Endothelial cell of umbilical vein (primary cell): ENCODE measurements at regions not wholly inside any gene's neighbourhood (a gene's known extent, or its start where the extent isn't known, plus 50 kb on each side); places are given as distances from the start of the nearest gene placed in this dataset.

Experiments
- BruUV-seq: library from RNA; stranded (reverse); fragments of 400-500 nt; replicated peaks from 2 replicates; lab custom pipeline; 2021; lab: Mats Ljungman, UMichigan
- CTCF ChIA-PET: fragments of 300-600, 350-600 bp; sonication (Branson Sonifier 250); formaldehyde crosslinking; loops from one replicate; lab custom pipeline; 2021; ENCODE audit warnings: antibody characterized with exemption, inconsistent platforms; lab: Charles Lee
- POLR2A ChIA-PET: fragments of 300-600, 350-600 bp; sonication (Branson Sonifier 250); formaldehyde crosslinking; loops from one replicate; lab custom pipeline; 2021; ENCODE audit warnings: antibody characterized with exemption, inconsistent platforms; lab: Charles Lee
- DNase-seq: peaks from one replicate; pipeline ENCODE4 v3.0.0-alpha.2; 2011; ENCODE audit warnings: low read depth, low spot score
- FAIRE-seq: peaks from 2 replicates; lab custom pipeline; 2011; peaks lifted over from hg19 to GRCh38; lab: Jason Lieb, UNC
- H2AFZ ChIP-seq: 2 replicates; pipeline ENCODE4 v1.6.0; 2012; ENCODE audit warnings: low read depth, low read length, control low read depth, inconsistent platforms
- H3K27ac ChIP-seq: 2 replicates; pipeline ENCODE4 v1.5.1; 2011; ENCODE audit warnings: low read depth, mild to moderate bottlenecking, control low read depth, low read length, moderate library complexity; ENCODE audit not compliant: insufficient read depth
- H3K27me3 ChIP-seq, 2 experiments: 2 replicates each; pipeline versions ENCODE4 v1.6.0 to v1.6.1; 2011; ENCODE audit warnings: low read length in 2 of 2, mixed read lengths in 1 of 2; ENCODE audit not compliant: control insufficient read depth in 2 of 2, insufficient read depth in 2 of 2
- H3K36me3 ChIP-seq, 2 experiments: 2 replicates in 1 of 2; 3 replicates in 1 of 2; pipeline ENCODE4 v1.5.1; 2011; ENCODE audit warnings: low read length in 2 of 2, mild to moderate bottlenecking in 1 of 2, moderate library complexity in 1 of 2; ENCODE audit not compliant: control insufficient read depth in 2 of 2, insufficient read depth in 2 of 2; ENCODE audit errors: extremely low read depth in 1 of 2
- H3K4me1 ChIP-seq: 3 replicates; pipeline ENCODE4 v1.5.1; 2011; ENCODE audit warnings: mild to moderate bottlenecking, low read length; ENCODE audit not compliant: control insufficient read depth, insufficient read depth; ENCODE audit errors: extremely low read depth
- H3K4me2 ChIP-seq: 2 replicates; pipeline ENCODE4 v1.6.1; 2011; ENCODE audit warnings: low read length, control low read depth, mixed read lengths; ENCODE audit not compliant: insufficient read depth
- H3K4me3 ChIP-seq, 3 experiments: fragments of 200-600 bp in 1 of 3; sonication (generic), shearing (Covaris generic) in 1 of 3; replicated peaks in 1 of 3; 2 replicates each; pipeline ENCODE4 v1.5.1; 2011 to 2016; ENCODE audit warnings: control low read depth in 3 of 3, low read length in 3 of 3, mild to moderate bottlenecking in 2 of 3, inconsistent platforms in 1 of 3, low read depth in 1 of 3, moderate library complexity in 1 of 3; ENCODE audit not compliant: insufficient read depth in 1 of 3
- H3K79me2 ChIP-seq: 2 replicates; pipeline ENCODE4 v1.6.0; 2012; ENCODE audit warnings: low read length, inconsistent platforms; ENCODE audit not compliant: control insufficient read depth, insufficient read depth
- H3K9ac ChIP-seq: replicated peaks from 2 replicates; pipeline ENCODE3; 2011; ENCODE audit warnings: low read length, control low read depth; ENCODE audit not compliant: insufficient read depth; ENCODE audit errors: extremely low read depth
- H3K9me1 ChIP-seq: replicated peaks from 3 replicates; pipeline ENCODE4 v1.6.0; 2011; ENCODE audit warnings: mild to moderate bottlenecking, low read length; ENCODE audit not compliant: control insufficient read depth, insufficient read depth; ENCODE audit errors: extremely low read depth
- H3K9me3 ChIP-seq: replicated peaks from 2 replicates; pipeline ENCODE4 v1.5.1; 2012; ENCODE audit warnings: low read length, inconsistent platforms; ENCODE audit not compliant: control insufficient read depth, insufficient read depth
- H4K20me1 ChIP-seq: replicated peaks from 2 replicates; pipeline ENCODE3; 2011; ENCODE audit warnings: mild to moderate bottlenecking, low read length; ENCODE audit not compliant: control insufficient read depth, insufficient read depth; ENCODE audit errors: extremely low read depth
- CTCF ChIP-seq, 2 donors: IDR thresholded peaks; 1 replicate in 1 of 2; 2 replicates in 1 of 2; pipeline ENCODE4 v1.5.1; 2011; ENCODE audit warnings: low read length in 2 of 2, mild to moderate bottlenecking in 2 of 2, moderate library complexity in 2 of 2, control low read depth in 1 of 2, inconsistent platforms in 1 of 2, low read depth in 1 of 2; ENCODE audit not compliant: insufficient read depth in 1 of 2; ENCODE audit errors: extremely low read depth in 1 of 2
- EZH2 ChIP-seq: IDR thresholded peaks from 2 replicates; pipeline ENCODE4 v1.6.1; 2012; ENCODE audit warnings: borderline replicate concordance, low read depth, mild to moderate bottlenecking, moderate library complexity, low read length, inconsistent platforms; ENCODE audit not compliant: severe bottlenecking
- FOS ChIP-seq: IDR thresholded peaks from 2 replicates; pipeline ENCODE4 v1.6.1; 2011; ENCODE audit warnings: mild to moderate bottlenecking, low read length, moderate library complexity, borderline replicate concordance; ENCODE audit not compliant: insufficient read depth
- GATA2 ChIP-seq: IDR thresholded peaks from 2 replicates; pipeline ENCODE4 v1.7.0; 2011; ENCODE audit warnings: low read depth, mild to moderate bottlenecking, moderate library complexity, mixed read lengths, low read length; ENCODE audit not compliant: insufficient read length, insufficient read depth
- JUN ChIP-seq: IDR thresholded peaks from 2 replicates; pipeline ENCODE4 v1.6.1; 2011; ENCODE audit warnings: borderline replicate concordance, low read depth; ENCODE audit not compliant: insufficient read length, insufficient read depth
- MAX ChIP-seq: IDR thresholded peaks from 2 replicates; pipeline ENCODE4 v1.6.1; 2011; ENCODE audit not compliant: insufficient read depth, insufficient read length
- MYC ChIP-seq: IDR thresholded peaks from one replicate; pipeline ENCODE4 v1.6.1; 2011; ENCODE audit warnings: mild to moderate bottlenecking, low read depth, low read length
- POLR2A ChIP-seq: IDR thresholded peaks from 2 replicates; pipeline ENCODE4 v1.6.1; 2012; ENCODE audit warnings: low read depth, mild to moderate bottlenecking, control low read depth, low read length
- POLR2AphosphoS5 ChIP-seq: IDR thresholded peaks from 2 replicates; pipeline ENCODE4 v1.6.1; 2012; ENCODE audit warnings: low read depth, mild to moderate bottlenecking, control low read depth, low read length, moderate library complexity; ENCODE audit not compliant: insufficient read depth
- dilution Hi-C: fragments of 300-500 bp; cut with MboI; formaldehyde crosslinking; loops from one replicate; pipeline ENCODE4 v1.15.0; 2019; ENCODE audit warnings: low sequenced_read_pairs; ENCODE audit not compliant: extremely low pct_ligation_motif_present
- intact Hi-C: fragments of 100-400 bp; cut with micrococcal nuclease; formaldehyde crosslinking; loops from one replicate; pipeline ENCODE4 v1.10.0; 2022

- CTCF ChIA-PET, result interaction anchor here (0.9 kb wide), 1 partner anchor 37 kb away, joined by 3 read pairs; no protein-coding TSS in a partner anchor
- no peak overlapping the region for H3K4me3 ChIP-seq
Measured at GRCh38 chr7:114214466-114214865, 200.1 kb upstream of the FOXP2 start.

GRCh38 chr7:114212721-114213429, 201.7 kb upstream of the FOXP2 start:
- peak; percentile 59 for FAIRE-seq
- Histone ChIP-seq H3K9me3 (no peaks in the 10 kb centered on the region), H3K4me1 (no peaks in the 10 kb centered on the region), H3K9ac (no peak overlapping the region), H3K4me3 (no peak overlapping the region), H3K27me3 (no peaks in the 10 kb centered on the region), H3K4me2 (no peak overlapping the region), H3K27ac (no peak overlapping the region), H4K20me1 (no peaks in the 10 kb centered on the region), H2AFZ (no peak overlapping the region), H3K36me3 (no peaks in the 10 kb centered on the region), H3K79me2 (no peaks in the 10 kb centered on the region), H3K9me1 (no peaks in the 10 kb centered on the region)
- ChIA-PET POLR2A (no interaction called here), CTCF (no interaction called here)
- dilution Hi-C loops (no loop called here), intact Hi-C loops (no loop called here)
- DNase-seq, result no peak
- no peak for TF ChIP-seq EZH2
- no peak for TF ChIP-seq FOS
- no peak for TF ChIP-seq CTCF (IDR thresholded peaks at IDR 0.05; ENCODE audit: extremely low read depth in 1 of 2, insufficient read depth in 1 of 2, low read depth in 1 of 2, low read length in 2 of 2)
- TF ChIP-seq POLR2AphosphoS5, result no peak
- TF ChIP-seq GATA2, result no peak
- TF ChIP-seq JUN, result no peak
- no peak for TF ChIP-seq POLR2A
- no peak for TF ChIP-seq MAX
- no peak for TF ChIP-seq MYC
- no TSS peak for BruUV-seq

More at GRCh38 chr7:114214466-114214865, 200.1 kb upstream of the FOXP2 start:
- H2AFZ ChIP-seq, result no peak overlapping the region
- no peaks in the 10 kb centered on the region for H3K27me3 ChIP-seq
- intact Hi-C loops (no loop called here), dilution Hi-C loops (no loop called here)
- POLR2A ChIA-PET, result no interaction called here
- no peaks in the 10 kb centered on the region for H3K79me2 ChIP-seq
- BruUV-seq, result no TSS peak
- no peaks in the 10 kb centered on the region for H3K9me3 ChIP-seq
- no peak overlapping the region for H3K27ac ChIP-seq
- no peaks in the 10 kb centered on the region for H4K20me1 ChIP-seq
- no peak for FAIRE-seq
- H3K9ac ChIP-seq, result no peak overlapping the region
- H3K4me2 ChIP-seq, result no peak overlapping the region
- H3K9me1 ChIP-seq, result no peaks in the 10 kb centered on the region
- no peaks in the 10 kb centered on the region for H3K36me3 ChIP-seq
- DNase-seq, result no peak
- H3K4me1 ChIP-seq, result no peaks in the 10 kb centered on the region
- TF ChIP-seq EZH2 (no peak), POLR2AphosphoS5 (no peak), MAX (no peak), JUN (no peak), POLR2A (no peak)
